ENCODE measurements at regions not wholly inside any gene's neighbourhood (a gene's known extent, or its start where the extent isn't known, plus 50 kb on each side); places are given as distances from the start of the nearest gene placed in this dataset.

DNA sequence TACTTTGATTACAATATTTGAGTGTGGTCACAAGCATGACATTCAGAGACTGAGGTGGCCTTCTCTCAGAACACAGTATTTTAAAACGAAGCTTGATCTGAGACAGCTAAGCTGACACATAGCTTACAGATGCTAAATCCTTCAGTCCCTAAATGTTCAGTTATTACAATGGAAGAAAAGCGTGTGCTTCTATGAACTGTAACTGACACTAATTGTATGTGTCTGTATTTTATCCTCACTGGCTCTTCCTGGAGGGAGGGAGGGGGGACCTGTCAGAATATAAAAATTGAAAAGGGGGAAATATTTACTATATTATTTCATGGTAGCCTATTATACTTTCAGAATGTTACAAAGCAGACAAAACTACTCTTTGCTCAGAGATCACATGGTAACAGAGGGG lies 340.2 kb downstream of the FIGN start (continued):
- TF ChIP-seq NFYB (CRISPR knock-in tag; conservative IDR thresholded peaks at IDR 0.05; ENCODE audit: low read depth), result no peak
- TF ChIP-seq, protein P1, sequence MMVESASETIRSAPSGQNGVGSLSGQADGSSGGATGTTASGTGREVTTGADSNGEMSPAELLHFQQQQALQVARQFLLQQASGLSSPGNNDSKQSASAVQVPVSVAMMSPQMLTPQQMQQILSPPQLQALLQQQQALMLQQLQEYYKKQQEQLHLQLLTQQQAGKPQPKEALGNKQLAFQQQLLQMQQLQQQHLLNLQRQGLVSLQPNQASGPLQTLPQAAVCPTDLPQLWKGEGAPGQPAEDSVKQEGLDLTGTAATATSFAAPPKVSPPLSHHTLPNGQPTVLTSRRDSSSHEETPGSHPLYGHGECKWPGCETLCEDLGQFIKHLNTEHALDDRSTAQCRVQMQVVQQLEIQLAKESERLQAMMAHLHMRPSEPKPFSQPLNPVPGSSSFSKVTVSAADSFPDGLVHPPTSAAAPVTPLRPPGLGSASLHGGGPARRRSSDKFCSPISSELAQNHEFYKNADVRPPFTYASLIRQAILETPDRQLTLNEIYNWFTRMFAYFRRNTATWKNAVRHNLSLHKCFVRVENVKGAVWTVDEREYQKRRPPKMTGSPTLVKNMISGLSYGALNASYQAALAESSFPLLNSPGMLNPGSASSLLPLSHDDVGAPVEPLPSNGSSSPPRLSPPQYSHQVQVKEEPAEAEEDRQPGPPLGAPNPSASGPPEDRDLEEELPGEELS (CRISPR knock-in tag; IDR thresholded peaks at IDR 0.05), result no peak
- TF ChIP-seq, protein P2, sequence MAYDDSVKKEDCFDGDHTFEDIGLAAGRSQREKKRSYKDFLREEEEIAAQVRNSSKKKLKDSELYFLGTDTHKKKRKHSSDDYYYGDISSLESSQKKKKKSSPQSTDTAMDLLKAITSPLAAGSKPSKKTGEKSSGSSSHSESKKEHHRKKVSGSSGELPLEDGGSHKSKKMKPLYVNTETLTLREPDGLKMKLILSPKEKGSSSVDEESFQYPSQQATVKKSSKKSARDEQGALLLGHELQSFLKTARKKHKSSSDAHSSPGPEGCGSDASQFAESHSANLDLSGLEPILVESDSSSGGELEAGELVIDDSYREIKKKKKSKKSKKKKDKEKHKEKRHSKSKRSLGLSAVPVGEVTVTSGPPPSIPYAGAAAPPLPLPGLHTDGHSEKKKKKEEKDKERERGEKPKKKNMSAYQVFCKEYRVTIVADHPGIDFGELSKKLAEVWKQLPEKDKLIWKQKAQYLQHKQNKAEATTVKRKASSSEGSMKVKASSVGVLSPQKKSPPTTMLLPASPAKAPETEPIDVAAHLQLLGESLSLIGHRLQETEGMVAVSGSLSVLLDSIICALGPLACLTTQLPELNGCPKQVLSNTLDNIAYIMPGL (CRISPR knock-in tag; IDR thresholded peaks at IDR 0.05), result no peak
- TF ChIP-seq, protein P3, sequence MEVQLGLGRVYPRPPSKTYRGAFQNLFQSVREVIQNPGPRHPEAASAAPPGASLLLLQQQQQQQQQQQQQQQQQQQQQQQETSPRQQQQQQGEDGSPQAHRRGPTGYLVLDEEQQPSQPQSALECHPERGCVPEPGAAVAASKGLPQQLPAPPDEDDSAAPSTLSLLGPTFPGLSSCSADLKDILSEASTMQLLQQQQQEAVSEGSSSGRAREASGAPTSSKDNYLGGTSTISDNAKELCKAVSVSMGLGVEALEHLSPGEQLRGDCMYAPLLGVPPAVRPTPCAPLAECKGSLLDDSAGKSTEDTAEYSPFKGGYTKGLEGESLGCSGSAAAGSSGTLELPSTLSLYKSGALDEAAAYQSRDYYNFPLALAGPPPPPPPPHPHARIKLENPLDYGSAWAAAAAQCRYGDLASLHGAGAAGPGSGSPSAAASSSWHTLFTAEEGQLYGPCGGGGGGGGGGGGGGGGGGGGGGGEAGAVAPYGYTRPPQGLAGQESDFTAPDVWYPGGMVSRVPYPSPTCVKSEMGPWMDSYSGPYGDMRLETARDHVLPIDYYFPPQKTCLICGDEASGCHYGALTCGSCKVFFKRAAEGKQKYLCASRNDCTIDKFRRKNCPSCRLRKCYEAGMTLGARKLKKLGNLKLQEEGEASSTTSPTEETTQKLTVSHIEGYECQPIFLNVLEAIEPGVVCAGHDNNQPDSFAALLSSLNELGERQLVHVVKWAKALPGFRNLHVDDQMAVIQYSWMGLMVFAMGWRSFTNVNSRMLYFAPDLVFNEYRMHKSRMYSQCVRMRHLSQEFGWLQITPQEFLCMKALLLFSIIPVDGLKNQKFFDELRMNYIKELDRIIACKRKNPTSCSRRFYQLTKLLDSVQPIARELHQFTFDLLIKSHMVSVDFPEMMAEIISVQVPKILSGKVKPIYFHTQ (CRISPR knock-in tag; IDR thresholded peaks at IDR 0.05), result no peak

DNA sequence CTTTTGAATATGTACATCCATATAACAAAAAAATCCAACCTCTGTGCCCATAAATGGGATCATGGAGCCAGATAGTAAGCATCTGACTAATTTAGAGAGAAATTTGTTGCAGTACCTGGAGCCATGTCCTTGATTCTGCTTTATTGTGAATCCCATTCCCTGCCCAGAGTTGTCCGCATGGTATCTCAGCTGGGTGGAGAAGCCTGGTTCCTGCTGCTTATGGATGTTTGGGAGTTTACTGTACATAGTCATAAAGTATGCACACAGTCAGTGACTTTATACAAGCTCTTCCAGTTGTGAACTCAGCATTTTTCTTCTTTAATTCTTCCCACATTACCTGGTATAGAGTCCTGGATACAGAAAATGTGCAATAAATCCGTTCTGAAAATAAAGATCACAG lies 346.0 kb downstream of the FIGN start:
- Mint-ChIP-seq H3K36me3 (no peaks in the 10 kb centered on the region), H3K4me3 (no peak overlapping the region), H3K27ac (no peak overlapping the region), H3K4me1 (no peaks in the 10 kb centered on the region), H3K9me3 (no peaks in the 10 kb centered on the region), H3K27me3 (ENCODE audit: low read depth) (no peaks in the 10 kb centered on the region)
- ChIA-PET CTCF (no interaction called here), POLR2A (no interaction called here)
- no peak for DNase-seq (ENCODE audit: low spot score)
- TF ChIP-seq, protein P4, sequence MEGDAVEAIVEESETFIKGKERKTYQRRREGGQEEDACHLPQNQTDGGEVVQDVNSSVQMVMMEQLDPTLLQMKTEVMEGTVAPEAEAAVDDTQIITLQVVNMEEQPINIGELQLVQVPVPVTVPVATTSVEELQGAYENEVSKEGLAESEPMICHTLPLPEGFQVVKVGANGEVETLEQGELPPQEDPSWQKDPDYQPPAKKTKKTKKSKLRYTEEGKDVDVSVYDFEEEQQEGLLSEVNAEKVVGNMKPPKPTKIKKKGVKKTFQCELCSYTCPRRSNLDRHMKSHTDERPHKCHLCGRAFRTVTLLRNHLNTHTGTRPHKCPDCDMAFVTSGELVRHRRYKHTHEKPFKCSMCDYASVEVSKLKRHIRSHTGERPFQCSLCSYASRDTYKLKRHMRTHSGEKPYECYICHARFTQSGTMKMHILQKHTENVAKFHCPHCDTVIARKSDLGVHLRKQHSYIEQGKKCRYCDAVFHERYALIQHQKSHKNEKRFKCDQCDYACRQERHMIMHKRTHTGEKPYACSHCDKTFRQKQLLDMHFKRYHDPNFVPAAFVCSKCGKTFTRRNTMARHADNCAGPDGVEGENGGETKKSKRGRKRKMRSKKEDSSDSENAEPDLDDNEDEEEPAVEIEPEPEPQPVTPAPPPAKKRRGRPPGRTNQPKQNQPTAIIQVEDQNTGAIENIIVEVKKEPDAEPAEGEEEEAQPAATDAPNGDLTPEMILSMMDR (IDR thresholded peaks at IDR 0.05), result no peak
- TF ChIP-seq, protein P5, sequence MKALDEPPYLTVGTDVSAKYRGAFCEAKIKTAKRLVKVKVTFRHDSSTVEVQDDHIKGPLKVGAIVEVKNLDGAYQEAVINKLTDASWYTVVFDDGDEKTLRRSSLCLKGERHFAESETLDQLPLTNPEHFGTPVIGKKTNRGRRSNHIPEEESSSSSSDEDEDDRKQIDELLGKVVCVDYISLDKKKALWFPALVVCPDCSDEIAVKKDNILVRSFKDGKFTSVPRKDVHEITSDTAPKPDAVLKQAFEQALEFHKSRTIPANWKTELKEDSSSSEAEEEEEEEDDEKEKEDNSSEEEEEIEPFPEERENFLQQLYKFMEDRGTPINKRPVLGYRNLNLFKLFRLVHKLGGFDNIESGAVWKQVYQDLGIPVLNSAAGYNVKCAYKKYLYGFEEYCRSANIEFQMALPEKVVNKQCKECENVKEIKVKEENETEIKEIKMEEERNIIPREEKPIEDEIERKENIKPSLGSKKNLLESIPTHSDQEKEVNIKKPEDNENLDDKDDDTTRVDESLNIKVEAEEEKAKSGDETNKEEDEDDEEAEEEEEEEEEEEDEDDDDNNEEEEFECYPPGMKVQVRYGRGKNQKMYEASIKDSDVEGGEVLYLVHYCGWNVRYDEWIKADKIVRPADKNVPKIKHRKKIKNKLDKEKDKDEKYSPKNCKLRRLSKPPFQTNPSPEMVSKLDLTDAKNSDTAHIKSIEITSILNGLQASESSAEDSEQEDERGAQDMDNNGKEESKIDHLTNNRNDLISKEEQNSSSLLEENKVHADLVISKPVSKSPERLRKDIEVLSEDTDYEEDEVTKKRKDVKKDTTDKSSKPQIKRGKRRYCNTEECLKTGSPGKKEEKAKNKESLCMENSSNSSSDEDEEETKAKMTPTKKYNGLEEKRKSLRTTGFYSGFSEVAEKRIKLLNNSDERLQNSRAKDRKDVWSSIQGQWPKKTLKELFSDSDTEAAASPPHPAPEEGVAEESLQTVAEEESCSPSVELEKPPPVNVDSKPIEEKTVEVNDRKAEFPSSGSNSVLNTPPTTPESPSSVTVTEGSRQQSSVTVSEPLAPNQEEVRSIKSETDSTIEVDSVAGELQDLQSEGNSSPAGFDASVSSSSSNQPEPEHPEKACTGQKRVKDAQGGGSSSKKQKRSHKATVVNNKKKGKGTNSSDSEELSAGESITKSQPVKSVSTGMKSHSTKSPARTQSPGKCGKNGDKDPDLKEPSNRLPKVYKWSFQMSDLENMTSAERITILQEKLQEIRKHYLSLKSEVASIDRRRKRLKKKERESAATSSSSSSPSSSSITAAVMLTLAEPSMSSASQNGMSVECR (CRISPR knock-in tag; IDR thresholded peaks at IDR 0.05; ENCODE audit: borderline replicate concordance), result no peak
- TF ChIP-seq ZNF396 (CRISPR knock-in tag; IDR thresholded peaks at IDR 0.05; ENCODE audit: borderline replicate concordance), result no peak
- no peak for ATAC-seq

DNA sequence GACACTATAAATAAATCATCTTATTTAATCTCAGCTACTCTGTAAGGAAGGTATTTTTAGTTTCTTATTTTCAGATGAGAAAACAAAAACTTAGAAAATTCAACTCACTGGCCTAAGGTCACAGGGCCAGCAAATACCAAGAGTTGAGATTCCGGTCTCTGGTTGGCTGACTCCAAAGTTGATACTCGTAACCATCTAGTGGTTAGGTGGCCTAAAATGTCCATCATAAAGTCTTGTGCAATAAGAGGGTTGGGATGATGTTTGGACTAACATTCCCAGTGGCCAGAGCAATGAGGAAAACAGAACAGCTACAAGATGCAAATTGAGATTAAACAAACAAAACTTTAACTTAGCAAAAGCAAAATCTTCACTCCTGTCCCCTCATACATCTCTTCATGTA lies 360.3 kb downstream of the FIGN start:
- Mint-ChIP-seq H3K4me3 (no peak overlapping the region), H3K9me3 (peaks cover 15% of the 10 kb centered on the region; the same call in 1 of the 2 replicates), H3K27ac (no peak overlapping the region), H3K27me3 (ENCODE audit: low read depth) (no peaks in the 10 kb centered on the region), H3K36me3 (no peaks in the 10 kb centered on the region), H3K4me1 (peaks cover 8% of the 10 kb centered on the region)
- CTCF ChIA-PET, result no interaction called here
- DNase-seq (ENCODE audit: low spot score), result no peak
- TF ChIP-seq, protein P6, sequence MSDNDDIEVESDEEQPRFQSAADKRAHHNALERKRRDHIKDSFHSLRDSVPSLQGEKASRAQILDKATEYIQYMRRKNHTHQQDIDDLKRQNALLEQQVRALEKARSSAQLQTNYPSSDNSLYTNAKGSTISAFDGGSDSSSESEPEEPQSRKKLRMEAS (CRISPR knock-in tag; IDR thresholded peaks at IDR 0.05), result no peak
- TF ChIP-seq IRF2 (CRISPR knock-in tag; IDR thresholded peaks at IDR 0.05; ENCODE audit: borderline replicate concordance, low read depth) (no peak), CREB1 (CRISPR knock-in tag; IDR thresholded peaks at IDR 0.05) (no peak), NFE2L1 (CRISPR knock-in tag; IDR thresholded peaks at IDR 0.05) (no peak), MYBL2 (CRISPR knock-in tag; IDR thresholded peaks at IDR 0.05) (no peak), RORB (CRISPR knock-in tag; IDR thresholded peaks at IDR 0.05) (no peak)
- TF ChIP-seq, protein P7, sequence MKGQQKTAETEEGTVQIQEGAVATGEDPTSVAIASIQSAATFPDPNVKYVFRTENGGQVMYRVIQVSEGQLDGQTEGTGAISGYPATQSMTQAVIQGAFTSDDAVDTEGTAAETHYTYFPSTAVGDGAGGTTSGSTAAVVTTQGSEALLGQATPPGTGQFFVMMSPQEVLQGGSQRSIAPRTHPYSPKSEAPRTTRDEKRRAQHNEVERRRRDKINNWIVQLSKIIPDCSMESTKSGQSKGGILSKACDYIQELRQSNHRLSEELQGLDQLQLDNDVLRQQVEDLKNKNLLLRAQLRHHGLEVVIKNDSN (CRISPR knock-in tag; IDR thresholded peaks at IDR 0.05), result no peak
- TF ChIP-seq, protein P8, sequence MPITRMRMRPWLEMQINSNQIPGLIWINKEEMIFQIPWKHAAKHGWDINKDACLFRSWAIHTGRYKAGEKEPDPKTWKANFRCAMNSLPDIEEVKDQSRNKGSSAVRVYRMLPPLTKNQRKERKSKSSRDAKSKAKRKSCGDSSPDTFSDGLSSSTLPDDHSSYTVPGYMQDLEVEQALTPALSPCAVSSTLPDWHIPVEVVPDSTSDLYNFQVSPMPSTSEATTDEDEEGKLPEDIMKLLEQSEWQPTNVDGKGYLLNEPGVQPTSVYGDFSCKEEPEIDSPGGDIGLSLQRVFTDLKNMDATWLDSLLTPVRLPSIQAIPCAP (CRISPR knock-in tag; IDR thresholded peaks at IDR 0.05), result no peak
- no peak for ATAC-seq
- POLR2A ChIA-PET, result no interaction called here

Measured in WTC11 (cell line).